HepG2 (cell line): ENCODE measurements at regions not wholly inside any gene's neighbourhood (a gene's known extent, or its start where the extent isn't known, plus 50 kb on each side); places are given as distances from the start of the nearest gene placed in this dataset.

ENCODE experiments used
- ATAC-seq: fragments of 200-7000 bp; cut with Tn5 transposase; 3 replicates; pipeline ENCODE4 v1.9.1; 2020; ENCODE audit warnings: mild to moderate bottlenecking, moderate library complexity
- BruUV-seq: library from RNA; stranded (reverse); fragments of 400-500 nt; replicated peaks from 2 replicates; lab custom pipeline; 2021; lab: Mats Ljungman, UMichigan
- CTCF ChIA-PET: fragments of 300-600 bp; formaldehyde crosslinking; extraction: SDS; loops from one replicate; lab custom pipeline; 2021; ENCODE audit warnings: low total read pairs, inconsistent platforms, low intra/inter-chr PET ratio; lab: Yijun Ruan, JAX
- POLR2A ChIA-PET: fragments of 350-600 bp; sonication (Branson Sonifier 250); formaldehyde crosslinking; loops from one replicate; lab custom pipeline; 2020; ENCODE audit warnings: antibody characterized with exemption, inconsistent platforms; lab: Yijun Ruan, JAX
- DNase-seq: peaks from one replicate; pipeline ENCODE4 v3.0.0-alpha.2; 2015; ENCODE audit warnings: low spot score
- FAIRE-seq: peaks from 3 replicates; lab custom pipeline; 2011; peaks lifted over from hg19 to GRCh38; lab: Jason Lieb, UNC
- H2AFZ ChIP-seq: one replicate; pipeline ENCODE4 v1.6.1; 2011; ENCODE audit warnings: low read length, inconsistent platforms
- H3K27ac ChIP-seq: fragments of 300-600 bp; 3 replicates; pipeline ENCODE4 v1.8.0; 2011; ENCODE audit warnings: mixed run types, mild to moderate bottlenecking, mixed read lengths, low read length, inconsistent platforms; ENCODE audit not compliant: insufficient read depth; ENCODE audit errors: extremely low read length
- H3K27me3 ChIP-seq, 2 experiments: fragments of 200-600 bp in 1 of 2; 2 replicates in 1 of 2; 3 replicates in 1 of 2; pipeline versions ENCODE4 v1.6.0 to v1.8.0; 2011; ENCODE audit warnings: low read length in 2 of 2, mild to moderate bottlenecking in 2 of 2, moderate library complexity in 2 of 2, inconsistent platforms in 1 of 2; ENCODE audit not compliant: insufficient read depth in 2 of 2, control insufficient read depth in 1 of 2
- H3K36me3 ChIP-seq, 2 experiments: fragments of 200-600 bp in 1 of 2; replicated peaks in 1 of 2; 2 replicates in 1 of 2; 3 replicates in 1 of 2; pipeline versions ENCODE4 v1.5.1 to v1.8.0; 2011; ENCODE audit warnings: low read length in 2 of 2, inconsistent platforms in 1 of 2; ENCODE audit not compliant: insufficient read depth in 2 of 2, control insufficient read depth in 1 of 2
- H3K4me1 ChIP-seq: 2 replicates; pipeline ENCODE4 v1.5.1; 2012; ENCODE audit warnings: low read length, inconsistent platforms; ENCODE audit not compliant: insufficient read depth
- H3K4me2 ChIP-seq: 2 replicates; pipeline ENCODE4 v1.6.0; 2011; ENCODE audit warnings: low read depth, low read length, inconsistent platforms
- H3K4me3 ChIP-seq, 3 experiments: fragments of 200-600 bp in 1 of 3; sonication (generic), shearing (Covaris generic) in 1 of 3; replicated peaks in 1 of 3; 2 replicates each; pipeline ENCODE4 v1.5.1; 2011 to 2016; ENCODE audit warnings: low read length in 3 of 3, inconsistent platforms in 2 of 3, low read depth in 2 of 3, mild to moderate bottlenecking in 2 of 3, control low read depth in 1 of 3, mixed read lengths in 1 of 3; ENCODE audit not compliant: insufficient read depth in 1 of 3
- H3K79me2 ChIP-seq: one replicate; pipeline ENCODE4 v1.6.1; 2011; ENCODE audit warnings: low read length, inconsistent platforms; ENCODE audit not compliant: insufficient read depth
- H3K9ac ChIP-seq: 2 replicates; pipeline ENCODE4 v1.6.0; 2011; ENCODE audit warnings: mild to moderate bottlenecking, low read depth, low read length, inconsistent platforms; ENCODE audit not compliant: insufficient read depth
- H3K9me3 ChIP-seq: 2 replicates; pipeline ENCODE4 v1.5.1; 2012; ENCODE audit warnings: mild to moderate bottlenecking, low read length
- H4K20me1 ChIP-seq: 2 replicates; pipeline ENCODE4 v1.6.0; 2011; ENCODE audit warnings: inconsistent platforms, mild to moderate bottlenecking, low read length, moderate library complexity; ENCODE audit not compliant: insufficient read depth
- CREB1 ChIP-seq, 2 experiments: fragments of 450-650 bp in 1 of 2; IDR thresholded peaks; 2 replicates each; pipeline ENCODE4 v1.6.1; 2016 to 2017; ENCODE audit warnings: control low read depth in 1 of 2, mild to moderate bottlenecking in 1 of 2, missing compliant biosample characterization in 1 of 2, missing genetic modification characterization in 1 of 2
- HNRNPUL1 ChIP-seq: fragments of 200-400 bp; formaldehyde crosslinking; IDR thresholded peaks from 2 replicates; pipeline ENCODE4 v1.6.1; 2017; ENCODE audit warnings: low read depth, mild to moderate bottlenecking, low read length, moderate library complexity
- KLF9 ChIP-seq: IDR thresholded peaks from 2 replicates; pipeline ENCODE4 v1.6.1; 2016; ENCODE audit warnings: low read depth
- ZNF256 ChIP-seq: sonication (generic); formaldehyde crosslinking; conservative IDR thresholded peaks from 2 replicates; pipeline ENCODE4 v1.4.0; 2020; ENCODE audit warnings: missing genetic modification reagents
- ZNF569 ChIP-seq: sonication (generic); formaldehyde crosslinking; IDR thresholded peaks from 2 replicates; pipeline ENCODE4 v1.5.0; 2020; ENCODE audit warnings: mild to moderate bottlenecking, missing genetic modification reagents, moderate library complexity, borderline replicate concordance
- WGBS: methylation state at CpG from one replicate; pipeline ENCODE4 v1.1.6; 2017; ENCODE audit warnings: low lambda C conversion rate; 5-methylcytosine and 5-hydroxymethylcytosine counted together
- in situ Hi-C: cut with HindIII; loops from 2 replicates; pipeline ENCODE4 v1.10.0; 2017; ENCODE audit warnings: low pct_unique_long_range_greater_than_20kb; ENCODE audit not compliant: extremely low pct_ligation_motif_present
- intact Hi-C: fragments of 100-400 bp; cut with micrococcal nuclease; formaldehyde crosslinking; loops from one replicate; pipeline ENCODE4 v1.10.0; 2022; ENCODE audit not compliant: unreplicated experiment
- TF ChIP-seq, protein P1 (sequence below): sonication (generic); formaldehyde crosslinking; conservative IDR thresholded peaks from 2 replicates; pipeline ENCODE4 v1.4.0; 2020; ENCODE audit warnings: missing genetic modification reagents
- TF ChIP-seq, protein P2 (sequence below): sonication (generic); formaldehyde crosslinking; conservative IDR thresholded peaks from 2 replicates; pipeline ENCODE4 v1.4.0; 2020; ENCODE audit warnings: mild to moderate bottlenecking, missing genetic modification reagents, moderate library complexity
- TF ChIP-seq, protein P3 (sequence below): sonication (generic); formaldehyde crosslinking; conservative IDR thresholded peaks from 2 replicates; pipeline ENCODE4 v1.4.0; 2020; ENCODE audit warnings: missing genetic modification reagents

DNA sequence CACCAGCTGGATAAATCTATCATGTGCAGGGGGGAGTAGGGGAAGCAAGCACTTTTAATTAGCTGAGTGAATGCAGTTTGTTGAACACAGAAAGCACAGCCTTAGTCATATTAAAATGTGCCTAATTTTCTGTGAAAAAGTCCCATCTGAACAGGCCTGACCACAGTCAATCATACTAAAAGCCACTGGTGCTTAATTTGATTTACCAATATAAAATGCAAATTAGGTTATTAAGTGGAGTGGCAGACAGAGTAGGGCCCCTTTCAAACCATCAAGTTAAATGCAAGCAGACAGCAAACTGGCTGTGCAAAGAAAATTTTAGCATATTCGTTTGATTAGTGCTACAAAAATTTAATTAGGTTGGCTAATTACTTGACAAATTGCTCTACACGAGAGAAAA, 176.1 kb downstream of the ISL1 start:
- H4K20me1 ChIP-seq = no peaks in the 10 kb centered on the region
- no peaks in the 10 kb centered on the region for H3K4me1 ChIP-seq
- TF ChIP-seq ZNF569 (CRISPR knock-in tag) (no peak), CREB1 (IDR thresholded peaks at IDR 0.05) (no peak), CREB1 (CRISPR knock-in tag; IDR thresholded peaks at IDR 0.05) (no peak), ZNF256 (CRISPR knock-in tag) (no peak), HNRNPUL1 (no peak), KLF9 (CRISPR knock-in tag) (no peak)
- TF ChIP-seq, protein P1, sequence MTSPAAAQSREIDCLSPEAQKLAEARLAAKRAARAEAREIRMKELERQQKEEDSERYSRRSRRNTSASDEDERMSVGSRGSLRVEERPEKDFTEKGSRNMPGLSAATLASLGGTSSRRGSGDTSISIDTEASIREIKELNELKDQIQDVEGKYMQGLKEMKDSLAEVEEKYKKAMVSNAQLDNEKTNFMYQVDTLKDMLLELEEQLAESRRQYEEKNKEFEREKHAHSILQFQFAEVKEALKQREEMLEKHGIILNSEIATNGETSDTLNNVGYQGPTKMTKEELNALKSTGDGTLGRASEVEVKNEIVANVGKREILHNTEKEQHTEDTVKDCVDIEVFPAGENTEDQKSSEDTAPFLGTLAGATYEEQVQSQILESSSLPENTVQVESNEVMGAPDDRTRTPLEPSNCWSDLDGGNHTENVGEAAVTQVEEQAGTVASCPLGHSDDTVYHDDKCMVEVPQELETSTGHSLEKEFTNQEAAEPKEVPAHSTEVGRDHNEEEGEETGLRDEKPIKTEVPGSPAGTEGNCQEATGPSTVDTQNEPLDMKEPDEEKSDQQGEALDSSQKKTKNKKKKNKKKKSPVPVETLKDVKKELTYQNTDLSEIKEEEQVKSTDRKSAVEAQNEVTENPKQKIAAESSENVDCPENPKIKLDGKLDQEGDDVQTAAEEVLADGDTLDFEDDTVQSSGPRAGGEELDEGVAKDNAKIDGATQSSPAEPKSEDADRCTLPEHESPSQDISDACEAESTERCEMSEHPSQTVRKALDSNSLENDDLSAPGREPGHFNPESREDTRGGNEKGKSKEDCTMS (CRISPR knock-in tag) = no peak
- TF ChIP-seq, protein P2, sequence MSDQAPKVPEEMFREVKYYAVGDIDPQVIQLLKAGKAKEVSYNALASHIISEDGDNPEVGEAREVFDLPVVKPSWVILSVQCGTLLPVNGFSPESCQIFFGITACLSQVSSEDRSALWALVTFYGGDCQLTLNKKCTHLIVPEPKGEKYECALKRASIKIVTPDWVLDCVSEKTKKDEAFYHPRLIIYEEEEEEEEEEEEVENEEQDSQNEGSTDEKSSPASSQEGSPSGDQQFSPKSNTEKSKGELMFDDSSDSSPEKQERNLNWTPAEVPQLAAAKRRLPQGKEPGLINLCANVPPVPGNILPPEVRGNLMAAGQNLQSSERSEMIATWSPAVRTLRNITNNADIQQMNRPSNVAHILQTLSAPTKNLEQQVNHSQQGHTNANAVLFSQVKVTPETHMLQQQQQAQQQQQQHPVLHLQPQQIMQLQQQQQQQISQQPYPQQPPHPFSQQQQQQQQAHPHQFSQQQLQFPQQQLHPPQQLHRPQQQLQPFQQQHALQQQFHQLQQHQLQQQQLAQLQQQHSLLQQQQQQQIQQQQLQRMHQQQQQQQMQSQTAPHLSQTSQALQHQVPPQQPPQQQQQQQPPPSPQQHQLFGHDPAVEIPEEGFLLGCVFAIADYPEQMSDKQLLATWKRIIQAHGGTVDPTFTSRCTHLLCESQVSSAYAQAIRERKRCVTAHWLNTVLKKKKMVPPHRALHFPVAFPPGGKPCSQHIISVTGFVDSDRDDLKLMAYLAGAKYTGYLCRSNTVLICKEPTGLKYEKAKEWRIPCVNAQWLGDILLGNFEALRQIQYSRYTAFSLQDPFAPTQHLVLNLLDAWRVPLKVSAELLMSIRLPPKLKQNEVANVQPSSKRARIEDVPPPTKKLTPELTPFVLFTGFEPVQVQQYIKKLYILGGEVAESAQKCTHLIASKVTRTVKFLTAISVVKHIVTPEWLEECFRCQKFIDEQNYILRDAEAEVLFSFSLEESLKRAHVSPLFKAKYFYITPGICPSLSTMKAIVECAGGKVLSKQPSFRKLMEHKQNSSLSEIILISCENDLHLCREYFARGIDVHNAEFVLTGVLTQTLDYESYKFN (CRISPR knock-in tag) = no peak
- TF ChIP-seq, protein P3, sequence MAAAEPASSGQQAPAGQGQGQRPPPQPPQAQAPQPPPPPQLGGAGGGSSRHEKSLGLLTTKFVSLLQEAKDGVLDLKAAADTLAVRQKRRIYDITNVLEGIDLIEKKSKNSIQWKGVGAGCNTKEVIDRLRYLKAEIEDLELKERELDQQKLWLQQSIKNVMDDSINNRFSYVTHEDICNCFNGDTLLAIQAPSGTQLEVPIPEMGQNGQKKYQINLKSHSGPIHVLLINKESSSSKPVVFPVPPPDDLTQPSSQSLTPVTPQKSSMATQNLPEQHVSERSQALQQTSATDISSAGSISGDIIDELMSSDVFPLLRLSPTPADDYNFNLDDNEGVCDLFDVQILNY (CRISPR knock-in tag) = no peak
- no peak for DNase-seq
- no peak overlapping the region for H3K4me3 ChIP-seq
- CTCF ChIA-PET = no interaction called here
- H3K79me2 ChIP-seq = no peaks in the 10 kb centered on the region
- POLR2A ChIA-PET = no interaction called here
- no peaks in the 10 kb centered on the region for H3K36me3 ChIP-seq
- in situ Hi-C loops = no loop called here
- H3K9me3 ChIP-seq = no peaks in the 10 kb centered on the region
- no peak overlapping the region for H3K9ac ChIP-seq
- WGBS = 0% methylated on average over 2 of the region's 2 CpGs
- H3K4me2 ChIP-seq = no peak overlapping the region
- H2AFZ ChIP-seq = no peak overlapping the region
- no peak for FAIRE-seq
- ATAC-seq = no peak
- no peak overlapping the region for H3K27ac ChIP-seq
- intact Hi-C loops = no loop called here
- no TSS peak for BruUV-seq
- no peaks in the 10 kb centered on the region for H3K27me3 ChIP-seq
